ENCODE measurements at regions not wholly inside any gene's neighbourhood (a gene's known extent, or its start where the extent isn't known, plus 50 kb on each side); places are given as distances from the start of the nearest gene placed in this dataset.

GRCh38 chr3:107870096-107870495 lies 220.7 kb downstream of the CD47 start:
- no peak for DNase-seq (ENCODE audit: low spot score)
- H3K27ac ChIP-seq, result no peak overlapping the region
- ChIA-PET POLR2A (ENCODE audit: low non-redundant PET) (interaction anchor here (0.7 kb wide), 1 partner anchor 459 kb away, joined by 3 read pairs; no protein-coding TSS in a partner anchor), CTCF (interaction anchor here (0.6 to 0.7 kb wide), 2 partner anchors 35 to 135 kb away, joined by 3 read pairs; no protein-coding TSS in a partner anchor)
- no peak for TF ChIP-seq CTCF (conservative IDR thresholded peaks at IDR 0.05; ENCODE audit: low read depth)

GRCh38 chr3:107868449-107868848 lies 222.4 kb downstream of the CD47 start:
- CTCF ChIA-PET, result no interaction called here
- DNase-seq (ENCODE audit: low spot score), result no peak
- POLR2A ChIA-PET (ENCODE audit: low non-redundant PET), result no interaction called here
- no peak for TF ChIP-seq CTCF (conservative IDR thresholded peaks at IDR 0.05; ENCODE audit: low read depth)
- H3K27ac ChIP-seq, result no peak overlapping the region

GRCh38 chr3:107861904-107862303 lies 228.9 kb downstream of the CD47 start:
- CTCF ChIA-PET, result interaction anchor here (0.5 kb wide), 1 partner anchor 624 kb away, joined by 4 read pairs; no protein-coding TSS in a partner anchor
- DNase-seq (ENCODE audit: low spot score), result no peak
- TF ChIP-seq CTCF (conservative IDR thresholded peaks at IDR 0.05; ENCODE audit: low read depth), result no peak
- H3K27ac ChIP-seq, result no peak overlapping the region
- POLR2A ChIA-PET (ENCODE audit: low non-redundant PET), result no interaction called here

- POLR2A ChIA-PET (ENCODE audit: low non-redundant PET), result no interaction called here
- no peak for TF ChIP-seq CTCF (conservative IDR thresholded peaks at IDR 0.05; ENCODE audit: low read depth)
- H3K27ac ChIP-seq, result no peak overlapping the region
- DNase-seq (ENCODE audit: low spot score), result no peak
- CTCF ChIA-PET, result interaction anchor here (0.5 kb wide), 1 partner anchor 624 kb away, joined by 4 read pairs; no protein-coding TSS in a partner anchor
Measured at GRCh38 chr3:107861422-107861821, 229.4 kb downstream of the CD47 start.
